Adrenal gland (tissue), 5 donors: ENCODE measurements at regions not wholly inside any gene's neighbourhood (a gene's known extent, or its start where the extent isn't known, plus 50 kb on each side); places are given as distances from the start of the nearest gene placed in this dataset.

Experiments used
- POLR2A ChIP-seq, 2 donors: fragments of 450-650 bp; IDR thresholded peaks; one replicate each; pipeline ENCODE4 v1.6.1; 2017; ENCODE audit warnings: antibody characterized with exemption in 2 of 2, mild to moderate bottlenecking in 2 of 2, moderate library complexity in 1 of 2
- TF ChIP-seq, protein P1 (sequence below), 6 experiments: fragments of 450-650 bp in 4 of 6; fragments of 200-600 bp in 2 of 6; sonication (generic) in 1 of 6; IDR thresholded peaks; 1 replicate in 5 of 6; 2 replicates in 1 of 6; pipeline versions ENCODE4 v1.5.1 to v1.8.0; 2016 to 2021; ENCODE audit warnings: antibody characterized with exemption in 6 of 6, mild to moderate bottlenecking in 2 of 6, moderate library complexity in 1 of 6
- donor health status: DM: no; HTN: no; CAD: no.

DNA sequence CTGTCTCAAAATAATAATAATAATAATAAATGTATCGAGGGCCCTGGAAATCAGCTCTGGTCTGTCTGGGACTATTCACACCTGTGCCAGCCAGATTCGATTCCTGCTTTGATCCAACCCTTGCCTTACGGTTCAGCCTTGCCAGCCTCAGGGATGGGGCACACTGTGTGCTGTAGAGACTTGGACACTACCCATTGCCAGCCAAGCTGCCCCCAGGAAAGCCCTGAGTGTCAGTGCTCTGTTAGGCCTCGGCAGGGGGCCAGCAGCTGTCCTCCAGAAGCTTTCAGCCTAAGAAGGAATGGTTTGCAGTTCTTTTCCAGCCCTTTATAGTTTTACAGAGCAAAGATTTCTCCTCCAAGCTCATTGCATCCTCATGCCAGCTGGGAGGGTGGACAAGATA lies 96.2 kb upstream of the RUNX3 start:
- TF ChIP-seq, protein P1, sequence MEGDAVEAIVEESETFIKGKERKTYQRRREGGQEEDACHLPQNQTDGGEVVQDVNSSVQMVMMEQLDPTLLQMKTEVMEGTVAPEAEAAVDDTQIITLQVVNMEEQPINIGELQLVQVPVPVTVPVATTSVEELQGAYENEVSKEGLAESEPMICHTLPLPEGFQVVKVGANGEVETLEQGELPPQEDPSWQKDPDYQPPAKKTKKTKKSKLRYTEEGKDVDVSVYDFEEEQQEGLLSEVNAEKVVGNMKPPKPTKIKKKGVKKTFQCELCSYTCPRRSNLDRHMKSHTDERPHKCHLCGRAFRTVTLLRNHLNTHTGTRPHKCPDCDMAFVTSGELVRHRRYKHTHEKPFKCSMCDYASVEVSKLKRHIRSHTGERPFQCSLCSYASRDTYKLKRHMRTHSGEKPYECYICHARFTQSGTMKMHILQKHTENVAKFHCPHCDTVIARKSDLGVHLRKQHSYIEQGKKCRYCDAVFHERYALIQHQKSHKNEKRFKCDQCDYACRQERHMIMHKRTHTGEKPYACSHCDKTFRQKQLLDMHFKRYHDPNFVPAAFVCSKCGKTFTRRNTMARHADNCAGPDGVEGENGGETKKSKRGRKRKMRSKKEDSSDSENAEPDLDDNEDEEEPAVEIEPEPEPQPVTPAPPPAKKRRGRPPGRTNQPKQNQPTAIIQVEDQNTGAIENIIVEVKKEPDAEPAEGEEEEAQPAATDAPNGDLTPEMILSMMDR (IDR thresholded peaks at IDR 0.05), result no peak
- no peak for TF ChIP-seq POLR2A (IDR thresholded peaks at IDR 0.05)
